ENCODE measurements at regions not wholly inside any gene's neighbourhood (a gene's known extent, or its start where the extent isn't known, plus 50 kb on each side); places are given as distances from the start of the nearest gene placed in this dataset.

DNA sequence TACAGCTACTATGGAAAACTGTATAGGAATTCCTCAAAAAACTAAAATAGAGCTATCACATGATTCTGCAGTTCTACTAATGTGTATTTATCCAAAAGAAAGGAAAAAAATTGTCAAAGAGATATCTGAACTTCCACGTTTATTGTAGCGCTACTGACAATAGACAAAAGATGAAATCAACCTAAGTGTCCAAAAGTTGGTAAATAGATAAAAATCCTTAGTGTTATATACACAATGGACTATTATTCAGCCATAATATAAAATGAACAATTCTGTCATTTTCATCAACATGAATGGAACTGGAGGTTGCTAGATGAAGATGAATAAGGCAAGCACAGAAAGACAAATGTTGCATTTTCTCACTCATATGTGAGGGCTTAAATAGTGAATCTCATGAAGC, 1492.1 kb downstream of the MRPL39 start:
- TF ChIP-seq, protein P1, sequence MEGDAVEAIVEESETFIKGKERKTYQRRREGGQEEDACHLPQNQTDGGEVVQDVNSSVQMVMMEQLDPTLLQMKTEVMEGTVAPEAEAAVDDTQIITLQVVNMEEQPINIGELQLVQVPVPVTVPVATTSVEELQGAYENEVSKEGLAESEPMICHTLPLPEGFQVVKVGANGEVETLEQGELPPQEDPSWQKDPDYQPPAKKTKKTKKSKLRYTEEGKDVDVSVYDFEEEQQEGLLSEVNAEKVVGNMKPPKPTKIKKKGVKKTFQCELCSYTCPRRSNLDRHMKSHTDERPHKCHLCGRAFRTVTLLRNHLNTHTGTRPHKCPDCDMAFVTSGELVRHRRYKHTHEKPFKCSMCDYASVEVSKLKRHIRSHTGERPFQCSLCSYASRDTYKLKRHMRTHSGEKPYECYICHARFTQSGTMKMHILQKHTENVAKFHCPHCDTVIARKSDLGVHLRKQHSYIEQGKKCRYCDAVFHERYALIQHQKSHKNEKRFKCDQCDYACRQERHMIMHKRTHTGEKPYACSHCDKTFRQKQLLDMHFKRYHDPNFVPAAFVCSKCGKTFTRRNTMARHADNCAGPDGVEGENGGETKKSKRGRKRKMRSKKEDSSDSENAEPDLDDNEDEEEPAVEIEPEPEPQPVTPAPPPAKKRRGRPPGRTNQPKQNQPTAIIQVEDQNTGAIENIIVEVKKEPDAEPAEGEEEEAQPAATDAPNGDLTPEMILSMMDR (IDR thresholded peaks at IDR 0.05): no peak
- TF ChIP-seq USF2 (IDR thresholded peaks at IDR 0.05) (no peak), POLR2A (IDR thresholded peaks at IDR 0.05; ENCODE audit: low read length) (no peak), PBX3 (IDR thresholded peaks at IDR 0.05) (no peak), RAD21 (conservative IDR thresholded peaks at IDR 0.05 in 1 of 2, IDR thresholded peaks at IDR 0.05 in 1 of 2) (no peak), EHF (CRISPR knock-in tag; IDR thresholded peaks at IDR 0.05) (no peak), SREBF2 (IDR thresholded peaks at IDR 0.05) (no peak), POLR2AphosphoS2 (conservative IDR thresholded peaks at IDR 0.05; ENCODE audit: low read length) (no peak), TP53 (CRISPR knock-in tag; IDR thresholded peaks at IDR 0.05) (no peak), CEBPB (IDR thresholded peaks at IDR 0.05) (no peak)
- TF ChIP-seq, protein P2, sequence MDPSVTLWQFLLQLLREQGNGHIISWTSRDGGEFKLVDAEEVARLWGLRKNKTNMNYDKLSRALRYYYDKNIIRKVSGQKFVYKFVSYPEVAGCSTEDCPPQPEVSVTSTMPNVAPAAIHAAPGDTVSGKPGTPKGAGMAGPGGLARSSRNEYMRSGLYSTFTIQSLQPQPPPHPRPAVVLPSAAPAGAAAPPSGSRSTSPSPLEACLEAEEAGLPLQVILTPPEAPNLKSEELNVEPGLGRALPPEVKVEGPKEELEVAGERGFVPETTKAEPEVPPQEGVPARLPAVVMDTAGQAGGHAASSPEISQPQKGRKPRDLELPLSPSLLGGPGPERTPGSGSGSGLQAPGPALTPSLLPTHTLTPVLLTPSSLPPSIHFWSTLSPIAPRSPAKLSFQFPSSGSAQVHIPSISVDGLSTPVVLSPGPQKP (IDR thresholded peaks at IDR 0.05; ENCODE audit: low read depth, low read length): no peak
- TF ChIP-seq, protein P3, sequence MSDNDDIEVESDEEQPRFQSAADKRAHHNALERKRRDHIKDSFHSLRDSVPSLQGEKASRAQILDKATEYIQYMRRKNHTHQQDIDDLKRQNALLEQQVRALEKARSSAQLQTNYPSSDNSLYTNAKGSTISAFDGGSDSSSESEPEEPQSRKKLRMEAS (IDR thresholded peaks at IDR 0.05): no peak

All from A549 (cell line).